ENCODE measurements at regions not wholly inside any gene's neighbourhood (a gene's known extent, or its start where the extent isn't known, plus 50 kb on each side); places are given as distances from the start of the nearest gene placed in this dataset.

DNA sequence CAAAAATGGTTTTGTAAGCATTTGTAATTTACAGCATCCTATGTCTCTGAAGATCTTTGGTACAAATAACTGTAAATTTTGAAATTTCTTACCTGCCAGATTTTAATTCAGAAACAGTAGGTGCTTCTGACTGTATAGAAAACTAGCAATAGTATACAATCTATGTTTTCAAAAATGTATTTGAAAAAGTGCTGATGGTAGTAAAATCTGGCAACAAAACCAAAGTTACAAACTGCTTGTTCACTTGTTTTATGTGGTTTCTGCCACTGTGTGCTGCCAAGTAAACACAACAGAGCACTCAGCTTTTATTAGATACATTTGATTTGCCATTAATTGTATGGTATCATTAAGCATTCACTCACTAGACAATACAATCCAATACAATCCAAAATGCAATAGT, 206.1 kb downstream of the CPE start:
- TF ChIP-seq, protein P1, sequence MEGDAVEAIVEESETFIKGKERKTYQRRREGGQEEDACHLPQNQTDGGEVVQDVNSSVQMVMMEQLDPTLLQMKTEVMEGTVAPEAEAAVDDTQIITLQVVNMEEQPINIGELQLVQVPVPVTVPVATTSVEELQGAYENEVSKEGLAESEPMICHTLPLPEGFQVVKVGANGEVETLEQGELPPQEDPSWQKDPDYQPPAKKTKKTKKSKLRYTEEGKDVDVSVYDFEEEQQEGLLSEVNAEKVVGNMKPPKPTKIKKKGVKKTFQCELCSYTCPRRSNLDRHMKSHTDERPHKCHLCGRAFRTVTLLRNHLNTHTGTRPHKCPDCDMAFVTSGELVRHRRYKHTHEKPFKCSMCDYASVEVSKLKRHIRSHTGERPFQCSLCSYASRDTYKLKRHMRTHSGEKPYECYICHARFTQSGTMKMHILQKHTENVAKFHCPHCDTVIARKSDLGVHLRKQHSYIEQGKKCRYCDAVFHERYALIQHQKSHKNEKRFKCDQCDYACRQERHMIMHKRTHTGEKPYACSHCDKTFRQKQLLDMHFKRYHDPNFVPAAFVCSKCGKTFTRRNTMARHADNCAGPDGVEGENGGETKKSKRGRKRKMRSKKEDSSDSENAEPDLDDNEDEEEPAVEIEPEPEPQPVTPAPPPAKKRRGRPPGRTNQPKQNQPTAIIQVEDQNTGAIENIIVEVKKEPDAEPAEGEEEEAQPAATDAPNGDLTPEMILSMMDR (IDR thresholded peaks at IDR 0.05) = no peak
- intact Hi-C loops (cut with DNase I) = no loop called here
- H3K4me1 ChIP-seq = peaks cover 0 to 3% (median 0%) of the 10 kb centered on the region in 3 donors
- no peaks in the 10 kb centered on the region for H3K27me3 ChIP-seq
- FAIRE-seq (no peak), ATAC-seq (no peak), DNase-seq (no peak)
- H3K36me3 ChIP-seq = no peaks in the 10 kb centered on the region
- H3K4me3 ChIP-seq = no peak overlapping the region
- no peaks in the 10 kb centered on the region for H3K9me3 ChIP-seq
- no peak overlapping the region for H3K27ac ChIP-seq

DNA sequence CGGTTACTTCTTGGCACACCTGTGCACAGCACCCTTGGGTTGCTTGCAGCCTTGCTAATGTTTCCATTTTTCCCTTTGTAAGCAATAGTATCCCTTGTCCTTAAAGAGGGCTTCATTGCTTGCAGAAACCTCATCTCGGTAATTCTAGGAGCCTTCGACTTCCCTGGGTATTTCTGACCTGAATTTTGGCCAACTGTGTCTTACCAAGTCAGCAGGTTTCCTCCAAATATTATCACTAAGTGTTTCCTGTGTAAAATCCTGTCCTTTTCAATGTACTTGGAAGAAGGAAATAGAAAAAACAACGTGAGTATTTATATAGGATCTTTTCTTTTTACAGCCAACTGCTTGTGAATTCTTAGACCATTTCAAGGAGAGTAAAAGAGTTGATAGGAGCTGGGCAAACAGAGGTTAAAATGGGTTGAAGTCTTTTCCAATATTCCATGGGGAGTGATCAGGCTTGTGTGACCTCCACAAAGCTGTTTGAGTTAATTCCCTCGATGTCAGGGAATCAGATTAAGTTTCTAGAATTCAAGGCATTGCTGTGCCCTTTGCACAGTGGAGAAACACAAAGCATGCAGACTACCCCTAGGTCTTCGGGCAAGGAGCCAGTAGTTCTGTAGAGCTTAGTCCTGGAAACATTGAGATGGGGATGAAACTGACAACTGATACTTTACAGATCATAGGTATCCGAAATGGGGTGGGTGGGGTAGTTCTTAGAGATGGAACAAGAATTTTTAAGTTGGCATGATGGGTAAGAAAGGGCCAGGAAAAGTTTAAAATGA, 209.9 kb downstream of the CPE start:
- no peak for ATAC-seq

DNA sequence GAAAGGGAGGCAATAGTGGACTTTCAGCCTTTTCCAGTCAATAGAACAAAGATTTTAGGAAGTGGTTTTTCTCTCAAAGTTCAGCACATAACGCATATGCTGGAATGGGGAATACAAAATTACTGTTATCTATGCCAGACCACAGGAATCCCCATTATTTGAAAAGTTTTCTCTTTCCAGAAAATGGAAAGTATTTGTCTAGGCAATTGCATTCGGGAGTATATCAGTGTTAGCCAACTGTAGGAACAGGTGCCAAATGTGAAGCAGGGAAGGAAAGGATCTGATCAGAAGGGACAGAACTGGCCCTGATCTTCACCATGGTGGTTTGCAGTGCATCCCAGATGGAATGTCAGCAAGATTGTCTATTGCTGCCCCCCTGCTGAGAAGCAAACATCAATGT, 213.6 kb downstream of the CPE start:
- TF ChIP-seq, protein P1 (IDR thresholded peaks at IDR 0.05) = no peak
- peak in 1 of 4 donors; percentile 23 for ATAC-seq

More for the DNA sequence above, 209.9 kb downstream of the CPE start:
- intact Hi-C loops (cut with DNase I) = no loop called here
- H3K4me3 ChIP-seq = no peak overlapping the region
- no peak for FAIRE-seq
- TF ChIP-seq, protein P1 (IDR thresholded peaks at IDR 0.05) = no peak
- no peaks in the 10 kb centered on the region for H3K9me3 ChIP-seq
- no peak for DNase-seq
- no peaks in the 10 kb centered on the region for H3K27me3 ChIP-seq
- H3K27ac ChIP-seq = no peak overlapping the region
- H3K36me3 ChIP-seq = no peaks in the 10 kb centered on the region
- WGBS, 2 donors = 59 to 65% methylated on average over 7 of the region's 7 CpGs
- no peaks in the 10 kb centered on the region for H3K4me1 ChIP-seq

DNA sequence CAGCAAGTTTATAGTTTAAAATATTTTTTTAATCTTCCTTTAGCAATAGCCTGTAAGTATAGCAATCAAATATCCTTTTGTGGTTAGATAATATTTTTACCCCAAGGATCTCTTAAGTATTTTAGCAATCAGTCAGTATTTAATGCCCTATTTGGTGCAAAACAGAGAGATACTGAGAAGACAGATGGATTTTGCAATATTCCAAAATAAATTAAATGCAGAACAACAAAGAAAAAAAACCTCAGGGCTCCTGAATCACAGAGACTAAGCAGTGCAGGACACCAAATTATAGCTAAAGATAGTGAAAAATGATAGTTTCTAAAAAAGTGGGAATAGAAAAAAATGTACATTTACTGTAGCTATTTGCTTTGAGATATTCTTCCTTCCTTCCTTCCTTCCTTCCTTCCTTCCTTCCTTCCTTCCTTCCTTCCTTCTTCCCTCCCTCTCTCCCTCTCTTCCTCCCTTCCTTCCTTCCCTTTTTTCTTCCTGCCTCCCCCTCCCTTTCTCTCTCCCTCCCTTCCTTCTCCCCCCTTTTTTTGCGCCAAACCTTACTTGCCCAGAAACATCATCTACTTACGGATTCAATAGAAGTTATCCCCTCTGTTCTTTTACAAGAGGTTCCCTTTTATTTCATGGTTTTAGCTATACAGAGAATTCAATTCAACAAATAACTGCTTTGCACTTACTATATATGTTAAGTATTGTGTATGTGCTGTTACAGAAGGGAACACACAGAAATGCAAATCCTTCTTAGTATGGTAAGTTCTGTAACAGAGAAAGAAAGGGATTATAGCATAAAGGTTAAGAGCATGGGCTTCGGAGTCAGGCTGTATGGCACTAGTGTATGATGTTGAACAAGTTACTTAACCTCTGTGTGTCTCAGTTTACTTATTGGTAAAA, 219.0 kb downstream of the CPE start:
- no peak for ATAC-seq
- no peak for FAIRE-seq
- no peaks in the 10 kb centered on the region for H3K27me3 ChIP-seq
- H3K4me1 ChIP-seq = no peaks in the 10 kb centered on the region
- H3K36me3 ChIP-seq = no peaks in the 10 kb centered on the region
- no peak overlapping the region for H3K27ac ChIP-seq
- H3K4me3 ChIP-seq = no peak overlapping the region
- WGBS, 2 donors = 92 to 97% methylated on average over 3 of the region's 3 CpGs
- no peaks in the 10 kb centered on the region for H3K9me3 ChIP-seq
- intact Hi-C loops (cut with DNase I) = no loop called here
- no peak for DNase-seq
- TF ChIP-seq, protein P1 (IDR thresholded peaks at IDR 0.05) = no peak

More for the DNA sequence above, 213.6 kb downstream of the CPE start:
- FAIRE-seq (no peak), DNase-seq (no peak)
- Histone ChIP-seq H3K27ac (no peak overlapping the region), H3K4me3 (no peak overlapping the region), H3K4me1 (no peaks in the 10 kb centered on the region), H3K27me3 (no peaks in the 10 kb centered on the region), H3K9me3 (no peaks in the 10 kb centered on the region), H3K36me3 (no peaks in the 10 kb centered on the region)
- intact Hi-C loops (cut with DNase I) = no loop called here
- WGBS, 2 donors = 35 to 48% methylated on average over 2 of the region's 2 CpGs

Data from pancreas (tissue), 10 donors.